OCI-LY7 (cell line): ENCODE measurements at regions not wholly inside any gene's neighbourhood (a gene's known extent, or its start where the extent isn't known, plus 50 kb on each side); places are given as distances from the start of the nearest gene placed in this dataset.

ENCODE experiments used
- BruUV-seq: library from RNA; stranded (reverse); fragments of 400-500 nt; replicated peaks from 2 replicates; lab custom pipeline; 2021; lab: Mats Ljungman, UMichigan
- CTCF ChIA-PET: fragments of 300-600 bp; sonication (Branson Sonifier 250); formaldehyde crosslinking; loops from one replicate; lab custom pipeline; 2022; ENCODE audit warnings: antibody characterized with exemption; ENCODE audit not compliant: unreplicated experiment; lab: Charles Lee
- POLR2A ChIA-PET: fragments of 300-600 bp; sonication (Branson Sonifier 250); formaldehyde crosslinking; loops from one replicate; lab custom pipeline; 2022; ENCODE audit warnings: antibody characterized with exemption; lab: Charles Lee
- DNase-seq: peaks from one replicate; pipeline ENCODE4 v3.0.0-alpha.2; 2015; ENCODE audit warnings: low spot score
- H2AFZ ChIP-seq: fragments of 200-600 bp; sonication (generic), shearing (Covaris generic); 2 replicates; pipeline ENCODE4 v1.6.1; 2014; ENCODE audit warnings: mild to moderate bottlenecking, antibody characterized with exemption, low read length, moderate library complexity
- H3K27ac ChIP-seq: fragments of 200-600 bp; sonication (generic); 2 replicates; pipeline ENCODE4 v1.5.1; 2014; ENCODE audit warnings: mixed run types, low read depth, mild to moderate bottlenecking, moderate library complexity, low read length, inconsistent platforms; ENCODE audit not compliant: poor library complexity, severe bottlenecking
- H3K36me3 ChIP-seq: fragments of 200-600 bp; sonication (generic); 2 replicates; pipeline ENCODE4 v1.6.1; 2014; ENCODE audit warnings: mild to moderate bottlenecking, antibody characterized with exemption, low read length, moderate library complexity, mixed read lengths; ENCODE audit not compliant: insufficient read depth
- H3K4me1 ChIP-seq: fragments of 200-600 bp; sonication (generic); 2 replicates; pipeline ENCODE4 v1.5.1; 2014; ENCODE audit warnings: mild to moderate bottlenecking, low read length; ENCODE audit not compliant: insufficient read depth, poor library complexity, severe bottlenecking
- H3K4me2 ChIP-seq: fragments of 200-600 bp; sonication (generic); 2 replicates; pipeline ENCODE4 v1.6.1; 2014; ENCODE audit warnings: mild to moderate bottlenecking, low read length
- H3K4me3 ChIP-seq: fragments of 200-600 bp; sonication (generic); 2 replicates; pipeline ENCODE4 v1.5.1; 2014; ENCODE audit warnings: mild to moderate bottlenecking, low read depth, low read length; ENCODE audit not compliant: poor library complexity, severe bottlenecking
- H3K79me2 ChIP-seq: fragments of 200-600 bp; sonication (generic); 2 replicates; pipeline ENCODE4 v1.6.1; 2016; ENCODE audit warnings: low read depth, mild to moderate bottlenecking, low read length, moderate library complexity, mixed read lengths; ENCODE audit not compliant: insufficient read depth
- H3K9me2 ChIP-seq: fragments of 200-600 bp; sonication (generic); 2 replicates; pipeline ENCODE4 v1.6.1; 2016; ENCODE audit warnings: mild to moderate bottlenecking, low read length, mixed read lengths; ENCODE audit not compliant: insufficient read depth
- H3K9me3 ChIP-seq: fragments of 200-600 bp; sonication (generic); 2 replicates; pipeline ENCODE4 v1.6.1; 2014; ENCODE audit warnings: mild to moderate bottlenecking, mixed run types, low read length, mixed read lengths
- H4K20me1 ChIP-seq: fragments of 200-600 bp; sonication (generic); 2 replicates; pipeline ENCODE4 v1.6.1; 2014; ENCODE audit warnings: mild to moderate bottlenecking, antibody characterized with exemption, low read length, moderate library complexity, mixed read lengths; ENCODE audit not compliant: insufficient read depth
- CTCF ChIP-seq: fragments of 200-600 bp; sonication (generic); conservative IDR thresholded peaks from 2 replicates; pipeline ENCODE4 v1.5.1; 2014; ENCODE audit warnings: mild to moderate bottlenecking, antibody characterized with exemption, low read length, moderate library complexity, mixed read lengths
- EZH2phosphoT487 ChIP-seq: fragments of 200-600 bp; sonication (generic); IDR thresholded peaks from 2 replicates; pipeline ENCODE4 v1.6.1; 2018; ENCODE audit warnings: low read depth, borderline replicate concordance, mild to moderate bottlenecking, mixed run types, antibody characterized with exemption, low read length, moderate library complexity, mixed read lengths
- intact Hi-C: fragments of 100-400 bp; cut with micrococcal nuclease; formaldehyde crosslinking; loops from one replicate; pipeline ENCODE4 v1.10.0; 2022; ENCODE audit not compliant: unreplicated experiment

GRCh38 chr2:78907089-78907488 lies 118.4 kb upstream of the REG3G start:
- Histone ChIP-seq H3K27ac (no peak overlapping the region), H3K9me3 (no peaks in the 10 kb centered on the region), H3K36me3 (no peaks in the 10 kb centered on the region), H3K4me3 (no peak overlapping the region), H4K20me1 (no peaks in the 10 kb centered on the region), H3K79me2 (no peaks in the 10 kb centered on the region), H3K9me2 (no peaks in the 10 kb centered on the region; the same call in 1 of the 2 replicates), H2AFZ (no peak overlapping the region), H3K4me1 (no peaks in the 10 kb centered on the region), H3K4me2 (no peak overlapping the region)
- ChIA-PET POLR2A (interaction anchor here (0.7 to 2.2 kb wide), 3 partner anchors 9 to 498 kb away, joined by 3 to 6 read pairs (median 5); no protein-coding TSS in a partner anchor), CTCF (no interaction called here)
- TF ChIP-seq EZH2phosphoT487 (no peak), CTCF (no peak)
- intact Hi-C loops: no loop called here
- DNase-seq: no peak
- BruUV-seq: no TSS peak

- Histone ChIP-seq H3K9me2 (no peaks in the 10 kb centered on the region; the same call in 1 of the 2 replicates), H3K9me3 (no peaks in the 10 kb centered on the region), H4K20me1 (no peaks in the 10 kb centered on the region), H3K79me2 (no peaks in the 10 kb centered on the region), H3K4me3 (no peak overlapping the region), H3K36me3 (no peaks in the 10 kb centered on the region), H3K27ac (no peak overlapping the region), H3K4me1 (no peaks in the 10 kb centered on the region), H2AFZ (no peak overlapping the region), H3K4me2 (no peak overlapping the region)
- BruUV-seq: no TSS peak
- CTCF ChIA-PET: no interaction called here
- TF ChIP-seq CTCF (no peak), EZH2phosphoT487 (no peak)
- POLR2A ChIA-PET: interaction anchor here (0.5 kb wide), 1 partner anchor 726 kb away, joined by 3 read pairs; no protein-coding TSS in a partner anchor
- intact Hi-C loops: no loop called here
- DNase-seq: no peak
Observed at GRCh38 chr2:78908973-78909372, 116.5 kb upstream of the REG3G start.

GRCh38 chr2:78910376-78910775 lies 115.1 kb upstream of the REG3G start:
- ChIA-PET POLR2A (interaction anchor here (0.5 to 1.1 kb wide), 4 partner anchors 12 to 93 kb away, joined by 3 to 4 read pairs (median 3); no protein-coding TSS in a partner anchor), CTCF (no interaction called here)
- Histone ChIP-seq H3K4me2 (no peak overlapping the region), H3K4me3 (no peak overlapping the region), H3K36me3 (no peaks in the 10 kb centered on the region), H3K9me2 (no peaks in the 10 kb centered on the region; the same call in 1 of the 2 replicates), H3K79me2 (no peaks in the 10 kb centered on the region), H3K27ac (no peak overlapping the region), H4K20me1 (no peaks in the 10 kb centered on the region), H3K4me1 (no peaks in the 10 kb centered on the region), H3K9me3 (no peaks in the 10 kb centered on the region), H2AFZ (no peak overlapping the region)
- no TSS peak for BruUV-seq
- TF ChIP-seq CTCF: no peak
- no peak for TF ChIP-seq EZH2phosphoT487
- DNase-seq: no peak
- intact Hi-C loops: no loop called here
